ENCODE measurements at regions not wholly inside any gene's neighbourhood (a gene's known extent, or its start where the extent isn't known, plus 50 kb on each side); places are given as distances from the start of the nearest gene placed in this dataset.

- Mint-ChIP-seq H3K4me3 (no peak overlapping the region), H3K9me3 (no peaks in the 10 kb centered on the region), H3K27ac (no peak overlapping the region), H3K27me3 (ENCODE audit: low read depth) (peaks cover 3% of the 10 kb centered on the region), H3K4me1 (no peaks in the 10 kb centered on the region), H3K36me3 (ENCODE audit: low read depth) (no peaks in the 10 kb centered on the region)
- TF ChIP-seq, protein P1, sequence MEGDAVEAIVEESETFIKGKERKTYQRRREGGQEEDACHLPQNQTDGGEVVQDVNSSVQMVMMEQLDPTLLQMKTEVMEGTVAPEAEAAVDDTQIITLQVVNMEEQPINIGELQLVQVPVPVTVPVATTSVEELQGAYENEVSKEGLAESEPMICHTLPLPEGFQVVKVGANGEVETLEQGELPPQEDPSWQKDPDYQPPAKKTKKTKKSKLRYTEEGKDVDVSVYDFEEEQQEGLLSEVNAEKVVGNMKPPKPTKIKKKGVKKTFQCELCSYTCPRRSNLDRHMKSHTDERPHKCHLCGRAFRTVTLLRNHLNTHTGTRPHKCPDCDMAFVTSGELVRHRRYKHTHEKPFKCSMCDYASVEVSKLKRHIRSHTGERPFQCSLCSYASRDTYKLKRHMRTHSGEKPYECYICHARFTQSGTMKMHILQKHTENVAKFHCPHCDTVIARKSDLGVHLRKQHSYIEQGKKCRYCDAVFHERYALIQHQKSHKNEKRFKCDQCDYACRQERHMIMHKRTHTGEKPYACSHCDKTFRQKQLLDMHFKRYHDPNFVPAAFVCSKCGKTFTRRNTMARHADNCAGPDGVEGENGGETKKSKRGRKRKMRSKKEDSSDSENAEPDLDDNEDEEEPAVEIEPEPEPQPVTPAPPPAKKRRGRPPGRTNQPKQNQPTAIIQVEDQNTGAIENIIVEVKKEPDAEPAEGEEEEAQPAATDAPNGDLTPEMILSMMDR (IDR thresholded peaks at IDR 0.05; ENCODE audit: unreplicated experiment in 3 of 3), result no peak
Measured at GRCh38 chr4:125677665-125678307, 363.0 kb downstream of the FAT4 start.

GRCh38 chr4:125679989-125680388, 365.2 kb downstream of the FAT4 start:
- no peaks in the 10 kb centered on the region for H3K36me3 Mint-ChIP-seq (ENCODE audit: low read depth)
- no peak overlapping the region for H3K27ac Mint-ChIP-seq
- H3K4me1 Mint-ChIP-seq, result no peaks in the 10 kb centered on the region

DNA sequence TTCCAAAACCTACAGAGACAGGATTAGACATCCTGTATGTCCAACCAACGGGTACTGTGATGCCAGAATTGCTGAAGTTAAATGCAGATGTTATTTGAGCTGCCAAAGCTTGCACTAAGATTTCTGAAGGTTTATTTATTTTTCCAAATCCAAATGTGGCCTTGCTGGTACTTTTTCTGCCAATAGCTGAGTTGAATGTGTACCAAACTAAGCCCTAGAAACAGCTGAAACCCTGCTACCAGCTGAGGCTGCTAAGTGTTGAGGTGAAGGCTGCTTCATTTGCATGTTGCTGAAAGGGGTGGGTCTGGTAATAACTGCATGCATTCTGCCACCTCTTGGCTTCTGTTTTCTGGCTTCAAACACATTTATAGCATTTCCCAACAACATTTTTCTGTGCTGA, 366.5 kb downstream of the FAT4 start:
- no peak overlapping the region for H3K4me3 Mint-ChIP-seq
- H3K27ac Mint-ChIP-seq, result no peak overlapping the region
- H3K27me3 Mint-ChIP-seq (ENCODE audit: low read depth), result no peaks in the 10 kb centered on the region
- H3K4me1 Mint-ChIP-seq, result no peaks in the 10 kb centered on the region
- H3K9me3 Mint-ChIP-seq, result no peaks in the 10 kb centered on the region
- H3K36me3 Mint-ChIP-seq (ENCODE audit: low read depth), result no peaks in the 10 kb centered on the region
- TF ChIP-seq, protein P1 (IDR thresholded peaks at IDR 0.05; ENCODE audit: unreplicated experiment in 3 of 3), result no peak

More at GRCh38 chr4:125679989-125680388, 365.2 kb downstream of the FAT4 start:
- Mint-ChIP-seq H3K4me3 (no peak overlapping the region), H3K27me3 (ENCODE audit: low read depth) (peaks cover 3% of the 10 kb centered on the region), H3K9me3 (no peaks in the 10 kb centered on the region)
- TF ChIP-seq, protein P1 (IDR thresholded peaks at IDR 0.05; ENCODE audit: unreplicated experiment in 3 of 3), result no peak

DNA sequence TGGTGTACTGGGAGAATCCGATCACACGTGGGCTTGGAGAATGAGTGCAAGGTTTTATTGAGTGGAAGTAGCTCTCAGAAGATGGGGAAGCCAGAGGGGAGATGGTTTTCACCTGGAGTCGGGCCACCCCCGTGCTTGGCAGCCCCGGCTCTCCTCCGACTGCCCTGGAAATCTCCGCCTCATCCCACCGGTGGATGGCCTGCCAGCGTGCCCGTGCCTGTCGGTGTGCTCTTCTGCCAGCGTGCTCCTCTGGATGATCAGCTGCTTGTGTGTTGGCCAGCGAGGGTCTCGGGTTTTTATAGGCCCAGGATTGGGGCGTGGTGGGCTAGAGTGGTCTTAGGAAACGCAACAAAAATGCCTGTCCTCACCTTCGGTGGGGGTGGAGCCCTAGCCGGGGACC, 368.0 kb downstream of the FAT4 start:
- Mint-ChIP-seq H3K4me1 (no peaks in the 10 kb centered on the region), H3K36me3 (ENCODE audit: low read depth) (no peaks in the 10 kb centered on the region), H3K9me3 (no peaks in the 10 kb centered on the region), H3K4me3 (no peak overlapping the region), H3K27me3 (ENCODE audit: low read depth) (no peaks in the 10 kb centered on the region), H3K27ac (peak overlapping the region in 1 of 3 experiments; percentile 58)
- TF ChIP-seq, protein P1 (IDR thresholded peaks at IDR 0.05; ENCODE audit: unreplicated experiment in 3 of 3), result no peak

DNA sequence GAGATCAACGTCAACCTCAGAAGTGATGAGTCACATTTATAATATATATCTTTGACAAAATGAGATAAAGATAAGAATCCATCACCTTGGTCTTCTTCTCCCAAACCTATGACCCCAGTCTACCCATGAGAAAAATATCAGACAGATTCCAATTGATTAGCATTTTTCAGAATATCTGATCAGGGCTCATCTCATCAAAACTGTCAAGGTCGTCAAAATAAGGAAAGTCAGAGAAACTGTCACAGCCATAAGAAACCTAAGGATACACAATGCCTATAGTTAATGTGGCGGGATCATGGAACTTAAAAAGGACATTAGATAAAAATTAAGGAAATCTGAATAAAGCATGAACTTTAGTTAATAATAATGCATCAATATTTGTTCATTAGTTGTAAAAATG, 374.1 kb downstream of the FAT4 start:
- peaks cover 11% of the 10 kb centered on the region for H3K4me1 Mint-ChIP-seq
- H3K9me3 Mint-ChIP-seq, result no peaks in the 10 kb centered on the region
- no peaks in the 10 kb centered on the region for H3K27me3 Mint-ChIP-seq (ENCODE audit: low read depth)

More for the DNA sequence above, 374.1 kb downstream of the FAT4 start:
- Mint-ChIP-seq H3K36me3 (ENCODE audit: low read depth) (no peaks in the 10 kb centered on the region), H3K27ac (no peak overlapping the region), H3K4me3 (no peak overlapping the region)
- TF ChIP-seq, protein P1 (IDR thresholded peaks at IDR 0.05; ENCODE audit: unreplicated experiment in 3 of 3), result no peak

Data from nephron (organoid).